ENCODE measurements at regions not wholly inside any gene's neighbourhood (a gene's known extent, or its start where the extent isn't known, plus 50 kb on each side); places are given as distances from the start of the nearest gene placed in this dataset.

DNA sequence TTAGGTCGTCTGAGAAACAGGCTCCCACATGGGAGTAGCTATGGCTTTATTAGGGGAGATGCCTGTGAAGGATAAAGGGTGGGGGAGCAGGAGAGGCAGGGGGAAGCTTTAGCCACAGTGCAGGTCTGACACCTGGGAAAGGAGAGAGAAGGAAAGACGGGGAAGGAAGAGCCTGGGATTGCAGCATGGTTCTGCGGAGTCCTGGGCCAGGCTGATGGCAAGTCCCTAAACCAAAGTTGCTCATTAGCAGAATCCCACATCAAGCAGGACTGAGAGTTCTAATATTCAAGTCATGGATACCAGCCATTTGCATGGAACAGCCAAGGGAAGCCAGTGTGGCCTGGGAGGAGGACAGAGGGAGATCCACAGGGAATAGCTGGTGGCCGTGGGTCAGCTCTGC lies 414.8 kb downstream of the RPS24 start:
- no peak for TF ChIP-seq POLR2A (IDR thresholded peaks at IDR 0.05; ENCODE audit: low read depth, low read length)
- no peak for DNase-seq (ENCODE audit: insufficient read length, low spot score)
- no peak for FAIRE-seq

- FAIRE-seq (no peak), DNase-seq (ENCODE audit: insufficient read length, low spot score) (no peak)
- no peak for TF ChIP-seq POLR2A (IDR thresholded peaks at IDR 0.05; ENCODE audit: low read depth, low read length)
These were observed 415.3 kb downstream of the RPS24 start for GRCh38 chr10:78448994-78449418.

DNA sequence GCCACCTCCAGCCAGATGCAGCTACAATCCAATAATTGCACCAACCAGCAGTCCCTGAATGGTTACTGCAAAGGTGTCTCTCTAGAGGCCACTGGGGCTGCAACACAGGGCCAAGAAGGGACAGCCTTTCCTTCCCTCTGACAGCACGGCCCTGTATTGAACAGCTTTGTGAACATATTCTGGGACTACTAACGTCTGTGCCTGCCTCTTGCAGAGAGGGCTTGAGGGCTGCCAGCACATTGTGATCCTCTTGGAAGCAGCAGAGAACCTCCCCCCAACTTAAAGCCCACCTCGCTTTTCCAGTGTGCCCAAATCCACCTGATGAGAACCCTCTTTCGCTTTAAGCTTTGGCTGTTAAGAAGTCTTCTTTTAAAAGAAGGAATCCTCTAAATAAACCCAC lies 415.9 kb downstream of the RPS24 start:
- TF ChIP-seq POLR2A (IDR thresholded peaks at IDR 0.05; ENCODE audit: low read depth, low read length): no peak
- FAIRE-seq: no peak

GRCh38 chr10:78450239-78450638 lies 416.6 kb downstream of the RPS24 start:
- FAIRE-seq: no peak
- no peak for TF ChIP-seq POLR2A (IDR thresholded peaks at IDR 0.05; ENCODE audit: low read depth, low read length)

More for the DNA sequence above, 415.9 kb downstream of the RPS24 start:
- DNase-seq (ENCODE audit: insufficient read length, low spot score): no peak

GRCh38 chr10:78450807-78451485 lies 417.3 kb downstream of the RPS24 start:
- DNase-seq (ENCODE audit: insufficient read length, low spot score) (no peak), FAIRE-seq (no peak)
- no peak for TF ChIP-seq POLR2A (IDR thresholded peaks at IDR 0.05; ENCODE audit: low read depth, low read length)

More at GRCh38 chr10:78450239-78450638, 416.6 kb downstream of the RPS24 start:
- no peak for DNase-seq (ENCODE audit: insufficient read length, low spot score)

GRCh38 chr10:78451592-78451991 lies 417.9 kb downstream of the RPS24 start:
- FAIRE-seq (no peak), DNase-seq (ENCODE audit: insufficient read length, low spot score) (no peak)
- no peak for TF ChIP-seq POLR2A (IDR thresholded peaks at IDR 0.05; ENCODE audit: low read depth, low read length)

GRCh38 chr10:78454123-78454645 lies 420.5 kb downstream of the RPS24 start:
- no peak for FAIRE-seq
- DNase-seq (ENCODE audit: insufficient read length, low spot score): no peak
- no peak for TF ChIP-seq POLR2A (IDR thresholded peaks at IDR 0.05; ENCODE audit: low read depth, low read length)

DNA sequence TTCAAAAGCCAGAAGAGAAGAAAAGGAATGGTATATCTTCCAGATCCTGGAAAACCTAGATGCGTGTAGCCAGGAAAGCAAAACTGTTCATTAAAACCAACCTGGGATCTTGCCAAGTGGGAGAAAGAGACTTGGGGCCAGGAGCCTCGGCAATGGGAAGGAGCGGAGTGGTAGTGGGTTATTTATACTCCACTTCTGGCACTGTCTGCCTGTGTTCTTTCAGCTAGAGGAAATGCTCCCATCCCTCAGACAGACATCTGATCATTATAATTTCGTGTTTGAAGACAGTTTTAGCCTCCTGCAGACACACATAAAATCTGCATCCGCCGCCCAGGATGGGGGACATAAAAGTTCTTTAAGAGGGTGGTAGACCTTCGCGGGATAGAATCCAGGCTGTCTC lies 421.6 kb downstream of the RPS24 start:
- no peak for TF ChIP-seq POLR2A (IDR thresholded peaks at IDR 0.05; ENCODE audit: low read depth, low read length)
- DNase-seq (ENCODE audit: insufficient read length, low spot score) (no peak), FAIRE-seq (no peak)

DNA sequence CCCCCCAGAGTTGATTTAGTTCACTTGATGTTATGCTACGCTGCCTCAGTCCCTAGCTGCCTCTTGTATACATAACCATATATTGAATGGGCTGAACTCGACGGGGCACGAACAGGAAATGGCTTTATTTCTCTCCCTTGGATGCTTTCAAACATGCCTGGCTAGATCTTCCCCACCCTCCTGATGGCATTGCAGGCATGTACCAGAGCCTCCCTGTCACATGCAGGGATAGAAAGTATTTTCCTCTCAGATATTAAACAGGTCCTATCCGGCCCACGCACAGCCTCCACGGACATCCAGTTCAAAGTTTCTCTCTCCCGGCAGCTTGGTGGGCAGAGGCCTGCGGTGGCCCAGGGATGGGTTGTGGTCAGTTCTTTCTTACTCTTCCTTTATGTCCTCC lies 422.1 kb downstream of the RPS24 start:
- DNase-seq (ENCODE audit: insufficient read length, low spot score): no peak

GRCh38 chr10:78456649-78457400 lies 423.2 kb downstream of the RPS24 start:
- DNase-seq (ENCODE audit: insufficient read length, low spot score): no peak
- no peak for FAIRE-seq
- no peak for TF ChIP-seq POLR2A (IDR thresholded peaks at IDR 0.05; ENCODE audit: low read depth, low read length)

More for the DNA sequence above, 422.1 kb downstream of the RPS24 start:
- no peak for TF ChIP-seq POLR2A (IDR thresholded peaks at IDR 0.05; ENCODE audit: low read depth, low read length)
- FAIRE-seq: no peak

DNA sequence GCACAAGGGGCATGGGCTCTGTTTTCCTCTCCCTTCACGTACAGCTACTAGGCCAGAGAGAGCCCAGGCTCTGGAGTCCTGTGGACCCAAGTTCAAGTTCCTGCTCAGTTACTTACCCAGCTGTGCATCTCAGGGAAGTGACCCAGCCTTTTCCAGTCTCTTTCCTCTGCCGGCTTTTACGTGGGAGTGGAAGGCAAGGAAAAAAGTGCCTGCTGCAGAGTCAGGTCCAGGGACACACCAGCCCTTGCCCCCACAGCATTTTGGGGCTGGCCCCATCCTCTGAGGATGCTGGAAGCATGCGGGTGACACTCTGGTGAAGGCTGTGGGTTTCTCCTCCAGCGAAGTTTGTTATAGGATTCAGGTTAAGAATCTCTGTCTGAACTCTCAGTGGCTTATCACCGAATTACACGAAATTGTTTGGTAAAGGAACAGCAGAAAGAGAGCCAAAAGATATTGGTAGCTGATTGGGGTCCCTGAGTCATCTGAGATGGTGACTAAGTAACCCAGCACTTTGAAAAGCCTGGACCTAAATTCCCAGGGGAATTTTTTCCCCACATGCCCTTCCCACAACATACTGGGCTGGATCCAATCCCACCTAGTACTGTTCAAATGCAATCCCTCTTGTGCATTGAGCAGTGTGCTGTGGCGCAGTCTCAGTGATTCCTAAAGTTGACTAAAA lies 424.3 kb downstream of the RPS24 start:
- no peak for TF ChIP-seq POLR2A (IDR thresholded peaks at IDR 0.05; ENCODE audit: low read depth, low read length)
- DNase-seq (ENCODE audit: insufficient read length, low spot score) (peak; percentile 61), FAIRE-seq (peak; percentile 30)

DNA sequence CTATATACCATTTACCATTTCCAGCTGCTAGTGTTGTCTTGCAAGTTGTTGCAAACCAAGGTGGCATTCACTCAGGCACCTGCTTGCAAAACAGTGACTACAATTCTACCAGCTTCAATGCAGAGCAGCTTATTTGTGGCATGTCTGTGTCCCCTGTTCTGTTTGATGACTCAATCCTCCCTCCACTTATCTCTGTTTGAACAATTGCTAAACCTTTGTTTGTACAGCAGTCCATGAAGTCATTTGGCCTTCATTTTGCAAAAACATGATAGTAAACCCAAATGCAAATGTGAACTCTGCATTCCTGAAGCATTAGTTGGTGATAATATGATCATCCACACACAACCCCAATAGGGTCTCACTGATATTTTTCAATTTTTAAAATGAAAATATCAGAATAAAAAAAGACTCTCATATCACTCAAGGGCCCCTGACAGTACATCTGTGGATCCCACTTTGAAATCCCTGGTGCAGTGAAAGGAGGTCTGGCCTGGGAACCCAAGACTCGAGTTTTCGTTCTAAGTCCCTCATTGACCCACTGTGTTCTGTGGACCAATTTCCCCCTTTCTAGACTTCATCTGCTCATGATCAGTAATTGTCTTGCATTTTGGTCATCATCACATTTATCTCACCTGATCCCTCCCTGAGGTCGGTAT lies 425.4 kb downstream of the RPS24 start:
- peak; percentile 63 for DNase-seq (ENCODE audit: insufficient read length, low spot score)
- no peak for FAIRE-seq
- TF ChIP-seq POLR2A (IDR thresholded peaks at IDR 0.05; ENCODE audit: low read depth, low read length): no peak

GRCh38 chr10:78459639-78460037 lies 426.0 kb downstream of the RPS24 start:
- DNase-seq (ENCODE audit: insufficient read length, low spot score) (no peak), FAIRE-seq (no peak)
- no peak for TF ChIP-seq POLR2A (IDR thresholded peaks at IDR 0.05; ENCODE audit: low read depth, low read length)

DNA sequence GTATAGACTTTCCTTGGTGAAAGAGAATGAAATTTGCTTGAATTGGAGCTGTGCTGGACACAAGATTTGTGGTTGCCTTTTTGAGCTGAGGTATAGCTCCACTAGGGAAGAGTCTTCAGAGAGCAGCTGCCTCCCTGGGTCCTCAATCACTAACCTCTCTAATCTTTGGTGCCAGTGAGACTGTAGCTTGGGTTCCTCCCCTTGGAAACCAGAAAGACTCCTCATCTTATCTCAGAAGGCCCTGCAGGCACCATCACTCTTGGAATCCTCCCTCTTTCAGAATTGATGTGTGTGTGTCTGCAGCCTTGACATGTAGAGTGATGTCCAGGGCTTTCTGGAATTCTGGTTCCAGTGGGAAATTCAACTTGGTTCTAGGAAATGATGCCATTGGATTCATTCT lies 426.5 kb downstream of the RPS24 start:
- TF ChIP-seq POLR2A (IDR thresholded peaks at IDR 0.05; ENCODE audit: low read depth, low read length): no peak
- FAIRE-seq (no peak), DNase-seq (ENCODE audit: insufficient read length, low spot score) (no peak)

All from H54 (cell line).